ENCODE measurements at regions not wholly inside any gene's neighbourhood (a gene's known extent, or its start where the extent isn't known, plus 50 kb on each side); places are given as distances from the start of the nearest gene placed in this dataset.

DNA sequence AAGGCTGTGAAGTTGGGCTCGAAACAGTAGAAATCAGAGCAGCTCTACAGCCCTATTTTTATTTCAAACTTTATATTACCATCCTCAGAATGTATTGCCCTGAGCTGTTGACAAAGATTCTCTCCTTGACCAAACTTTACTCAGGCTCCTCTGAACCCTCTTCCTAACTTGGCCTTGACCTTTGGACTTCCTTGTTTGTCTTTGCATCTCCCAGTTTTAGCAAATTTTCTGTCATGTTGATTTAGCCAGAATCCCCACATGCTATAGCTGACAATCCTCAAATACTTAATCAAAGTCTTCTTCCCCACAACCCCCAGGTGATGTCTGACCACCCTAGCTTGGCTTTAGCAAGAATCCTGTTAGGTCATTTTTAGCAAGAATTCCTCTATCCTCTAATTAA lies 87.4 kb upstream of the GRIN2A start:
- no peak for TF ChIP-seq POLR2AphosphoS5 (IDR thresholded peaks at IDR 0.05; ENCODE audit: low read depth, low read length)
- no peak for TF ChIP-seq CTCF (IDR thresholded peaks at IDR 0.05 in 2 of 3, conservative IDR thresholded peaks at IDR 0.05 in 1 of 3; ENCODE audit: borderline replicate concordance in 1 of 3, insufficient read depth in 1 of 3, low read depth in 2 of 3, low read length in 2 of 3)
- no peak for TF ChIP-seq EZH2 (IDR thresholded peaks at IDR 0.05)
- TF ChIP-seq ZFX (IDR thresholded peaks at IDR 0.05), result no peak
- TF ChIP-seq CEBPB (IDR thresholded peaks at IDR 0.05; ENCODE audit: low read depth), result no peak
- no peak for TF ChIP-seq SP1 (IDR thresholded peaks at IDR 0.05; ENCODE audit: low read depth)
- TF ChIP-seq SIN3A (IDR thresholded peaks at IDR 0.05; ENCODE audit: low read depth), result no peak
